ENCODE measurements at regions not wholly inside any gene's neighbourhood (a gene's known extent, or its start where the extent isn't known, plus 50 kb on each side); places are given as distances from the start of the nearest gene placed in this dataset.

- TF ChIP-seq GLIS1 (tag by site-specific recombination; IDR thresholded peaks at IDR 0.05) (no peak), ZNF23 (tag by site-specific recombination; IDR thresholded peaks at IDR 0.05; ENCODE audit: borderline replicate concordance) (no peak), ZNF366 (tag by site-specific recombination; conservative IDR thresholded peaks at IDR 0.05) (no peak), ZBTB7A (tag by site-specific recombination; IDR thresholded peaks at IDR 0.05; ENCODE audit: low read depth) (no peak), ZBTB48 (tag by site-specific recombination; IDR thresholded peaks at IDR 0.05) (no peak)
- TF ChIP-seq, protein P1, sequence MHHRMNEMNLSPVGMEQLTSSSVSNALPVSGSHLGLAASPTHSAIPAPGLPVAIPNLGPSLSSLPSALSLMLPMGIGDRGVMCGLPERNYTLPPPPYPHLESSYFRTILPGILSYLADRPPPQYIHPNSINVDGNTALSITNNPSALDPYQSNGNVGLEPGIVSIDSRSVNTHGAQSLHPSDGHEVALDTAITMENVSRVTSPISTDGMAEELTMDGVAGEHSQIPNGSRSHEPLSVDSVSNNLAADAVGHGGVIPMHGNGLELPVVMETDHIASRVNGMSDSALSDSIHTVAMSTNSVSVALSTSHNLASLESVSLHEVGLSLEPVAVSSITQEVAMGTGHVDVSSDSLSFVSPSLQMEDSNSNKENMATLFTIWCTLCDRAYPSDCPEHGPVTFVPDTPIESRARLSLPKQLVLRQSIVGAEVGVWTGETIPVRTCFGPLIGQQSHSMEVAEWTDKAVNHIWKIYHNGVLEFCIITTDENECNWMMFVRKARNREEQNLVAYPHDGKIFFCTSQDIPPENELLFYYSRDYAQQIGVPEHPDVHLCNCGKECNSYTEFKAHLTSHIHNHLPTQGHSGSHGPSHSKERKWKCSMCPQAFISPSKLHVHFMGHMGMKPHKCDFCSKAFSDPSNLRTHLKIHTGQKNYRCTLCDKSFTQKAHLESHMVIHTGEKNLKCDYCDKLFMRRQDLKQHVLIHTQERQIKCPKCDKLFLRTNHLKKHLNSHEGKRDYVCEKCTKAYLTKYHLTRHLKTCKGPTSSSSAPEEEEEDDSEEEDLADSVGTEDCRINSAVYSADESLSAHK (tag by site-specific recombination; IDR thresholded peaks at IDR 0.05): no peak
- TF ChIP-seq, protein P2, sequence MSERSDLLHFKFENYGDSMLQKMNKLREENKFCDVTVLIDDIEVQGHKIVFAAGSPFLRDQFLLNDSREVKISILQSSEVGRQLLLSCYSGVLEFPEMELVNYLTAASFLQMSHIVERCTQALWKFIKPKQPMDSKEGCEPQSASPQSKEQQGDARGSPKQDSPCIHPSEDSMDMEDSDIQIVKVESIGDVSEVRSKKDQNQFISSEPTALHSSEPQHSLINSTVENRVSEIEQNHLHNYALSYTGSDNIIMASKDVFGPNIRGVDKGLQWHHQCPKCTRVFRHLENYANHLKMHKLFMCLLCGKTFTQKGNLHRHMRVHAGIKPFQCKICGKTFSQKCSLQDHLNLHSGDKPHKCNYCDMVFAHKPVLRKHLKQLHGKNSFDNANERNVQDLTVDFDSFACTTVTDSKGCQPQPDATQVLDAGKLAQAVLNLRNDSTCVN (tag by site-specific recombination; optimal IDR thresholded peaks at IDR 0.05): no peak
- H3K36me3 ChIP-seq (ENCODE audit: control insufficient read depth in 2 of 2, insufficient read depth in 1 of 2, low read length in 2 of 2): no peaks in the 10 kb centered on the region
- H3K9me3 ChIP-seq (ENCODE audit: control insufficient read depth, insufficient read depth, low read depth, low read length): no peaks in the 10 kb centered on the region
- no peak overlapping the region for H3K4me3 ChIP-seq (ENCODE audit: low read depth, low read length)
- POLR2A ChIA-PET: no interaction called here
- CTCF ChIA-PET: no interaction called here
- no peak overlapping the region for H3K27ac ChIP-seq (ENCODE audit: extremely low read depth, low read depth, low read length)
- H3K4me1 ChIP-seq (ENCODE audit: control insufficient read depth, insufficient read depth, low read length): no peaks in the 10 kb centered on the region
Measured at GRCh38 chr22:47697861-47698260, 935.4 kb downstream of the TBC1D22A start.

- Histone ChIP-seq H3K27ac (ENCODE audit: extremely low read depth, low read depth, low read length) (no peak overlapping the region), H3K4me1 (ENCODE audit: control insufficient read depth, insufficient read depth, low read length) (no peaks in the 10 kb centered on the region), H3K36me3 (ENCODE audit: control insufficient read depth in 2 of 2, insufficient read depth in 1 of 2, low read length in 2 of 2) (no peaks in the 10 kb centered on the region), H3K4me3 (ENCODE audit: low read depth, low read length) (no peak overlapping the region), H3K9me3 (ENCODE audit: control insufficient read depth, insufficient read depth, low read depth, low read length) (no peaks in the 10 kb centered on the region)
- POLR2A ChIA-PET: no interaction called here
- CTCF ChIA-PET: no interaction called here
- TF ChIP-seq ZNF677 (tag by site-specific recombination; IDR thresholded peaks at IDR 0.05): no peak
- TF ChIP-seq ZNF214 (tag by site-specific recombination; IDR thresholded peaks at IDR 0.05; ENCODE audit: borderline replicate concordance): no peak
- no peak for TF ChIP-seq ZNF335 (tag by site-specific recombination; conservative IDR thresholded peaks at IDR 0.05)
- no peak for TF ChIP-seq ZNF10 (tag by site-specific recombination; IDR thresholded peaks at IDR 0.05)
- TF ChIP-seq ZNF692 (tag by site-specific recombination; IDR thresholded peaks at IDR 0.05): no peak
- no peak for TF ChIP-seq ZNF266 (tag by site-specific recombination; IDR thresholded peaks at IDR 0.05; ENCODE audit: low read depth)
- no peak for TF ChIP-seq ZEB2 (tag by site-specific recombination; IDR thresholded peaks at IDR 0.05)
- TF ChIP-seq BCL11A (tag by site-specific recombination; IDR thresholded peaks at IDR 0.05; ENCODE audit: low read depth): no peak
- TF ChIP-seq, protein P3, sequence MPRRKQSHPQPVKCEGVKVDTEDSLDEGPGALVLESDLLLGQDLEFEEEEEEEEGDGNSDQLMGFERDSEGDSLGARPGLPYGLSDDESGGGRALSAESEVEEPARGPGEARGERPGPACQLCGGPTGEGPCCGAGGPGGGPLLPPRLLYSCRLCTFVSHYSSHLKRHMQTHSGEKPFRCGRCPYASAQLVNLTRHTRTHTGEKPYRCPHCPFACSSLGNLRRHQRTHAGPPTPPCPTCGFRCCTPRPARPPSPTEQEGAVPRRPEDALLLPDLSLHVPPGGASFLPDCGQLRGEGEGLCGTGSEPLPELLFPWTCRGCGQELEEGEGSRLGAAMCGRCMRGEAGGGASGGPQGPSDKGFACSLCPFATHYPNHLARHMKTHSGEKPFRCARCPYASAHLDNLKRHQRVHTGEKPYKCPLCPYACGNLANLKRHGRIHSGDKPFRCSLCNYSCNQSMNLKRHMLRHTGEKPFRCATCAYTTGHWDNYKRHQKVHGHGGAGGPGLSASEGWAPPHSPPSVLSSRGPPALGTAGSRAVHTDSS (tag by site-specific recombination; IDR thresholded peaks at IDR 0.05): no peak
- no peak for TF ChIP-seq ZNF624 (tag by site-specific recombination; IDR thresholded peaks at IDR 0.05)
- TF ChIP-seq ZNF664 (tag by site-specific recombination; IDR thresholded peaks at IDR 0.05): no peak
- no peak for TF ChIP-seq ZNF660 (tag by site-specific recombination; IDR thresholded peaks at IDR 0.05)
- no peak for TF ChIP-seq BCL11B (tag by site-specific recombination; IDR thresholded peaks at IDR 0.05; ENCODE audit: low read depth)
- no peak for TF ChIP-seq ZNF707 (tag by site-specific recombination; IDR thresholded peaks at IDR 0.05)
Measured at GRCh38 chr22:47696776-47697175, 934.3 kb downstream of the TBC1D22A start.
